SK-N-MC (cell line): ENCODE measurements at regions not wholly inside any gene's neighbourhood (a gene's known extent, or its start where the extent isn't known, plus 50 kb on each side); places are given as distances from the start of the nearest gene placed in this dataset.

ENCODE experiments used
- EZH2 ChIP-seq: fragments of 200-600 bp; sonication (generic); IDR thresholded peaks from one replicate; pipeline ENCODE4 v1.6.1; 2017; ENCODE audit warnings: antibody characterized with exemption
- FOXP2 ChIP-seq: optimal IDR thresholded peaks from 2 replicates; pipeline ENCODE3; 2011; ENCODE audit warnings: mild to moderate bottlenecking, moderate library complexity; ENCODE audit not compliant: insufficient read depth; ENCODE audit errors: extremely low read length, control extremely low read depth
- POLR2AphosphoS5 ChIP-seq: IDR thresholded peaks from 2 replicates; pipeline ENCODE4 v1.6.1; 2012; ENCODE audit warnings: mild to moderate bottlenecking, low read depth, low read length, borderline replicate concordance

GRCh38 chr9:99391937-99392594 lies 170.0 kb downstream of the SEC61B start:
- TF ChIP-seq EZH2, result no peak
- TF ChIP-seq POLR2AphosphoS5, result no peak
- TF ChIP-seq FOXP2, result no peak
